Nucleus accumbens (tissue), 56 donors: ENCODE measurements at regions not wholly inside any gene's neighbourhood (a gene's known extent, or its start where the extent isn't known, plus 50 kb on each side); places are given as distances from the start of the nearest gene placed in this dataset.

Experiments used
- DNase-seq, 56 donors: peaks; one replicate each; lab custom pipeline; 2025; lab: John Stamatoyannopoulos, UW

GRCh38 chr20:6502999-6503398 lies 264.5 kb upstream of the BMP2 start:
- DNase-seq: no peak

- DNase-seq: no peak
Measured at GRCh38 chr20:6502219-6502618, 265.3 kb upstream of the BMP2 start.

- no peak for DNase-seq
Measured at GRCh38 chr20:6501061-6501460, 266.4 kb upstream of the BMP2 start.

GRCh38 chr20:6499566-6499965 lies 267.9 kb upstream of the BMP2 start:
- no peak for DNase-seq

GRCh38 chr20:6496874-6497273 lies 270.6 kb upstream of the BMP2 start:
- no peak for DNase-seq

- DNase-seq: no peak
Measured at GRCh38 chr20:6495907-6496306, 271.6 kb upstream of the BMP2 start.

- peak in 9 of 56 donors; percentile 0 to 43 (median 7) for DNase-seq
Measured at GRCh38 chr20:6492271-6493055, 275.0 kb upstream of the BMP2 start.

GRCh38 chr20:6490849-6491248 lies 276.6 kb upstream of the BMP2 start:
- no peak for DNase-seq

GRCh38 chr20:6489361-6490171 lies 277.9 kb upstream of the BMP2 start:
- no peak for DNase-seq

GRCh38 chr20:6485351-6485750 lies 282.1 kb upstream of the BMP2 start:
- DNase-seq: no peak

GRCh38 chr20:6483727-6484126 lies 283.8 kb upstream of the BMP2 start:
- no peak for DNase-seq

- DNase-seq: no peak
Measured at GRCh38 chr20:6482486-6482885, 285.0 kb upstream of the BMP2 start.

GRCh38 chr20:6480328-6481200 lies 286.9 kb upstream of the BMP2 start:
- DNase-seq: no peak

GRCh38 chr20:6473197-6473596 lies 294.3 kb upstream of the BMP2 start:
- no peak for DNase-seq

- DNase-seq: no peak
Measured at GRCh38 chr20:6471871-6472270, 295.6 kb upstream of the BMP2 start.

GRCh38 chr20:6471110-6471647 lies 296.3 kb upstream of the BMP2 start:
- no peak for DNase-seq

- no peak for DNase-seq
Measured at GRCh38 chr20:6469695-6470094, 297.8 kb upstream of the BMP2 start.

GRCh38 chr20:6468423-6469116 lies 298.9 kb upstream of the BMP2 start:
- DNase-seq: no peak

GRCh38 chr20:6467562-6467961 lies 299.9 kb upstream of the BMP2 start:
- no peak for DNase-seq
